ENCODE measurements at regions not wholly inside any gene's neighbourhood (a gene's known extent, or its start where the extent isn't known, plus 50 kb on each side); places are given as distances from the start of the nearest gene placed in this dataset.

DNA sequence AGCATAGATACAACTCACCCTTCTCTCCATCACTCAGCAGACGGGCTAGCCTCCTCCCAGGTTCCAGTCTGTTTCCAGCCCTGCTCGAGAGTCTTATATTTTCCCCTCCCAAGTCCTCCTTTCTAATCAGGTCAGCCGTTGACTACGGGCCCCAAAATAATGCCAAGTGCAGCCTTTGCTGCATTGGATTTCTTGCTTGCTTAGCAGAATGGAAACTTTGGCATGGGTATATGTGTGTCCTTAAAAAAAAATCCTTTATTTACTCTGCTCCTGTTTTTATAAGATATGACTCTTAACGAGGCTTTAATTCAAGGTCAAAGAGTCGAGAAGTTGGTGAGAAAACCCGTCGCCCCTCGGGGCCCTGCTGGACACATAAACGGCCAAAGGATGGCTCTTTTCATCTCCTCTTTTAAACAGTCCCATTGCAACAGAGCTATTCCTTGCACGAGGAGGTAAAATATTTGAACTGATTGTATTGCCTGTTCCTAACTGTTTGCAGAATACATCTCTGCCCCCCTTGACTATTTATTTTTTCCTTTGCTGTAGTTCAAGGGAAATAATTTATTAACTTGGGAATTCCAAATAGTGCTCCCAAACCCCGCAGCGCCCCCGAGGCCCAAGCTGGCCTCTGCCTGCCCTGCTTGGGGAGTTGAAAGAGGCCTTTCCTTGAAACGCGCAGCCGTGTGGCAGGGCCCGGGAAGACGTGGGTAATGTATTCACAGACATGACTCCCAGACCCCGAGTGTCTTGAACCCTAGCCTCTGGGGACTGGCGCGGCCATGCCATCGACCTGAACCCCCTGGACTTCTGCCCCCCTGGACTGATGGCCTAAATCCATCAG is 156.5 kb upstream of the MYL2 start:
- no peak for DNase-seq (ENCODE audit: low read depth)

DNA sequence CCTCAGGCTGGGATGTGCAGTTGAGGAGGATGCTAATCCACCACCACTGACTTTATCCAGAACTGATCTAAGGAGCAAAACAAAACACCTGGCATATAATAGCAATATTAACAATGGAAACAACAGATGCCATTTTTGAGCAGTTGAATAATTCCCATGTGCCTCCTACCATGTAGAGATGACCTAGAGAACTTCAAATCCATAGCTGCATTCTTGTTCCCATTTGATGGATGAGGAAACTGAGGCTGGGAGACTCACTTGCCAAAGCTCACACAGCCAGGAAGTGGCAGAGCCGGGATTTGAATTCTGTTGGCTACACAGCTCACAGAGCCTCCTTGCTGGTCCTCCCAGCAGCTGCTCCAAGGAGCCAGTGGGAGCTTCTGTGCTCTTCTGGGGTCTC is 155.8 kb upstream of the MYL2 start:
- DNase-seq (ENCODE audit: low read depth) = no peak

DNA sequence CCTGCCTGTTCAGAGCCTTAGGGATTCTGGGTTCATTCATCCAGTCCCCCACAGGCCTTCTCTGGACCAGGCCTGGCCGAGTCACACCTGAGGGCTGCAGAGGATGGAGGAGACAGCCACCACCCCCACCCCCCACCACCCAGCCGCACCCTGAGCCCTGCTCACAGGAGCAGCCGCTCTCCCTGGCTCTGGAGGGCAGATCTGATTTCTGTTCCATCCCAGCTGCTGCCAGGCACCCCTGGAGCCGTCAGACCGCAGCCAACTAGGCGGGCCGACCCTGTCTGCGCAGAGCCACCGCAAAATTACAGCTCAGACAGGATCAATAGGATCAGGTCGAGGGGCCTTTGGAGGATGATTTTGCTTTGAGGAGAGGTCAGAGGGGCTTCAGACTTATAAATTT is 154.6 kb upstream of the MYL2 start:
- DNase-seq (ENCODE audit: low read depth) = no peak

DNA sequence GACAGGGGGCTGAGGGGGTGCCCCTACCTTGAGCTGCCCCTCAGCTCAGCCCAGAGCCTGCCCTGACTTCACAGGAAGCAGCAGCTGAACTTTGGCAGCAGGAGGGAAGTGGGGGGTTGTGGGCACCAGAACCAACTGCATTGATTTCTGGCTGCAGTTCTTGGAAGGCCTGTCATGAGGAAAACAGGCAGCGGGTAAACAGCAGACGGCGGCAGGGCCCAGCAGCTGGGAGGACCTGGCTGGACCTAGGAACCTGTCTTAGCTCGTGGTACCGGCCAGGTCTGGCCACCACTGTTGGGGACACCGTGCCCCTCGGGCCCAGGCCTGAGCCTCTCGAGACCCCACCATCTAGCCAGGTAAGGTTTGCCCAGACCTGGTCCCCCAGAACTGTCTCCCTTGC is 154.2 kb upstream of the MYL2 start:
- no peak for DNase-seq (ENCODE audit: low read depth)

DNA sequence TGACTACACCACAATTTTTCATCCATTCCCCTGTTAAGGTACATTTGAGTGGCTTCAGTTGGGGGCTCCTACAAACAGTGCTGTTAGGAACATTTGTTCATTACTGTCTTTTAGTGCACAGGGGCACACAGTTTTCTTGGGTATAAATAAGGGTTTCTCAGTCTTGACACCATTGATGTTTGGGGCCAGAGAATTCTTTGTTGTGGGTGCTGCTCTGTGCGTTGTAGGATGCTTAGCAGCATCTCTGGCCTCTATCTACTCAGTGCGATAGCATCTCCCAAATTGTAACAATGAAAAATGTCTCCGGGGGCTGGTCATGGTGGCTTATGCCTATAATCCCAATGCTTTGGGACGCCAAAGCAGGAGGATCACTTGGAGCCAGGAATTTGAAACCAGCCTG is 153.0 kb upstream of the MYL2 start:
- DNase-seq (ENCODE audit: low read depth) = no peak

- DNase-seq (ENCODE audit: low read depth) = no peak
Measured at GRCh38 chr12:111072299-111072698, 151.9 kb upstream of the MYL2 start.

- no peak for DNase-seq (ENCODE audit: low read depth)
Measured at GRCh38 chr12:111069886-111070285, 149.5 kb upstream of the MYL2 start.

DNA sequence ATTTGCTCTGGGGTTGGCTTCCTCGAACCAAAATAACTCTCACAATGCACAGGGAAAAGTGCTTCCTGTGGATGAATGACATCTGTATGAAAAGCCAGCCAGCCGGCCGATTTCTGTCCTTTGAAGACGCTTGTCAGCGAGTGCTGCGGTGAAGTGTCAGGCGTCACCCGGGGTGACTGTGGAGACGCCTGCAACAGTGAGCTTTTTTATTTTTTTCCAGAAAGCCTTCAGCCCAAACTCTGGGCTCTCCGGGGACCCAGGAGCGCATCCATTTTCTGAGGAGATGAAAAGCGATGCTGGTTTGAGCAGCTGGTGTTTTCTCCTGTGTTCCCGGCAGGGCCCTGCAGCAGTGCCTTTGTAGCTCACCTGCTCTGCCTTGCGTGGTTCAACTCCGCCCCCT is 147.9 kb upstream of the MYL2 start:
- no peak for DNase-seq (ENCODE audit: low read depth)

GRCh38 chr12:111067498-111067897 is 147.1 kb upstream of the MYL2 start:
- DNase-seq (ENCODE audit: low read depth) = no peak

- DNase-seq (ENCODE audit: low read depth) = no peak
Measured at GRCh38 chr12:111066744-111067437, 146.5 kb upstream of the MYL2 start.

DNA sequence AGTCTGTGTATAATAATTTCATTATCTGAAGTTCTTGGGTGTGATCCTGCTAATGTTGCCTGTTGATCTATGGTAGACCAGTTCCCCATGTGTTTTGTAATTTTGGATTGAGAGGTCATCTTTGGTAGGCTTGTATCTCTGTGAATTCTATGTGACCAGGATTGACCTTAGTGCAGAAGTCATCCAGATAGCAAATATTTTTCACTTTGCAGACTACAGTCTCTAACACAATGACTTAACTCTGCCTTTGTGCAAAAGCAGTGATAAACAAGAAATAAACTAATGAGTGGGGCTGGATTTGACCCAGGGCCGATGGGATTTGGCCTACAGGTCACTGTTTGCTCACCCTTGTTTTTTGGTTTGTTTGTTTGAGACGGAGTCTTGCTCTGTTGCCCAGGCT is 144.6 kb upstream of the MYL2 start:
- DNase-seq (ENCODE audit: low read depth) = no peak

GRCh38 chr12:111064154-111064553 is 143.8 kb upstream of the MYL2 start:
- DNase-seq (ENCODE audit: low read depth) = no peak

- DNase-seq (ENCODE audit: low read depth) = no peak
Measured at GRCh38 chr12:111063295-111064026, 143.1 kb upstream of the MYL2 start.

GRCh38 chr12:111057701-111058425 is 137.5 kb upstream of the MYL2 start:
- DNase-seq (ENCODE audit: low read depth) = no peak

DNA sequence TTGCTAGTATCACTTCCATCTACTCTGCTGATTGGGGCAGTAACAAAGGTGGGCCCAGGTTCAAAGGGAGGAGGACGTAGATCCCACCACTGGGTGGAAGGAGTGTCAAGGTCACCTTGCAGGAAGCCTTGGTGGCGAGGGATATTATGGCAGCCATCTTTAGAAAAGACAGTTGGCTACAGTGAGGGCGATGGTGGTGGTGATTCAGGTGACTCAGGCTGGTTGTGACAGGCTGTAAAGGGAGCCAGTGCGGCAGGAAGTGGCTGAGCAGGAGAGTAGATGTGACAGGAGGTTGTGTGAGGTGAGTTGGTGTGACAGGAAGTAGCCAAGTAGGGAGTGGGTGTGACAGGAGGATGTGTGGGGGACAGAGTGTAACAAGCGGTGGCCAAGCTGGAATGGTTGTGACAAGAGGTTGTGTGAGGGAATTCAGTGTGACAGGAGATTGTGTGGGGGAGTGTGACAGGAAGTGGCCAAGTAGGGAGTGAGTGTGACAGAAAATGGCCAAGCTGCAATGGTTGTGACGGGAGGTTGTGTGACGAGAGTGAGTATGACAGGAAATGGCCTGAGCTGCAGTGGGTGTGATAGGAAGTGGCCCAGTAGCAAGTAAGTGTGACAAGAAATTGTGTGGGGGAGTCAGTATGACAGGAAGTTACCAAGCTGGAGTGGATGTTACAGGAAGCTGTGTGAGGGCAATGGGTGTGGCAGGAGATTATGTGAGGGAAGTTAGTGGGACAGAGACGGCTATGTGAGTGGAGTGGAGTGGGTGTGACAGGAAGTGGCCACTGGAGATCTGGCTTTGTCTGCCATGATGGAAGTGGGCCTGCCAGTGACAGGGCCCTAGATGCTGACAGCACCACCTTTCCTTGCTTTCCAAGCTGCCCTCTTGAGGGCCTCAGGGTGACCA is 136.5 kb upstream of the MYL2 start:
- no peak for DNase-seq (ENCODE audit: low read depth)

GRCh38 chr12:111055181-111055880 is 135.0 kb upstream of the MYL2 start:
- no peak for DNase-seq (ENCODE audit: low read depth)

GRCh38 chr12:111048991-111049390 is 128.6 kb upstream of the MYL2 start:
- no peak for DNase-seq (ENCODE audit: low read depth)

DNA sequence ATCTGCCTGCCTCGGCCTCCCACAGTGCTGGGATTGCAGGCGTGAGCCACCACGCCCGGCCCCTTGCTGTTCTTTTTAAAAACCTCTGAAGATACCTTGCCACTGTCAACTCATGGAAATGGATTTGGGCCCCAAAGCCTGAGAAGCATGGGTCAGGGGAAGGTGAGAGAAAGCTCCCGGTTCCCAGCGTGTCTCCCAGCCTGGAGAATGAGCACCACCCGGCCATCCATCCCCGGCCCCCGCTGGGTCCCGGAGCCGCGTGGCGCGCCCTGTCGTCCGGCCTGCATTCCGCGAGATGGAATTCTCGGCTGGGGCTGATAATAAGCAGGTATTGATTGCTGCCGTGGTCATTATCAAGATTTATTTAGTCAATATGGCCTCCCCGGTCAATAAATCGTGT is 126.5 kb upstream of the MYL2 start:
- no peak for DNase-seq (ENCODE audit: low read depth)

GRCh38 chr12:111045941-111046340 is 125.6 kb upstream of the MYL2 start:
- DNase-seq (ENCODE audit: low read depth) = no peak

GRCh38 chr12:111041091-111041490 is 120.7 kb upstream of the MYL2 start:
- no peak for DNase-seq (ENCODE audit: low read depth)

DNA sequence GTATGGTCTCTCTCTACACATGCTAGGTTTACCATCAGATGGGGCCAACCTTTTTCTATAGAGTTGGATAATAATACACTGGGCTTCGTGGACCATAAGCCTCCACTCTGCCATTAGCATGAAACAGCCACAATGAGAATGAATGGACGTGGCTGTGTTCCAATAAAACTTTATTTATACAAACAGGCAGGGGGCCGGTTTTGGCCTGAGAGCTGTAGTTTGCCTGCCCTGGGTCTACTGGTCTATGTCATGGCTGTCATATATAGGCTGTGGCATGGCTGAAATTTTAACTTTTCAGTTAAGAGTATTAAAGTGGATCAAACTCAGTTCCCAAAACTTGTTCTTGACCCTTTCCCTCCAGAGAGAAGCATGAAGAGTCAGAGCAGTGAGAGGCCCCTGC is 120.3 kb upstream of the MYL2 start:
- DNase-seq (ENCODE audit: low read depth) = no peak
